ENCODE measurements at regions not wholly inside any gene's neighbourhood (a gene's known extent, or its start where the extent isn't known, plus 50 kb on each side); places are given as distances from the start of the nearest gene placed in this dataset.

DNA sequence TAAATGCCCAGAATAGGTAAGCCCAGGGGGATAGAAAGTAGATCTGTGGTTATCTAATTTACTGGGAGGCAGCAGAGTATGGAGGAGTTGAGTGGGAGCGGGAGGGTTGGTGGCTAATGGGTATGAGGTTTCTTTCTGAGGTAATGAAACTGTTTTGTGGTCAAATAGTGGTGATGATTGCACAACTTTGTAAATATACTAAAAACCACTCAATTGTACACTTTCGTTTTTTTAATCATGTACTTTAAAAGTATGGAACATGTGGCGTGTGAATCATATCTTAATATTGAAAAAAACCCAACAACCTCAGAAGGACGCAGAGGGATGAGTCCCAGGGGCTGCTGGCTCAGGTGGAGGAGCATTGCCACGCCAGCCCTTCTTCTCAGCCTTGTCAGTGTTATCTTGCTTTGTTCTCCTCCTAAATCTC, 118.1 kb downstream of the WDR11 start:
- 21% methylated on average over 5 of the region's 5 CpGs for WGBS (ENCODE audit: low lambda C conversion rate)

More for the DNA sequence above, 118.1 kb downstream of the WDR11 start:
- H3K79me2 ChIP-seq (ENCODE audit: insufficient read depth), result no peaks in the 10 kb centered on the region
- no peak overlapping the region for H3K9ac ChIP-seq
- no peak overlapping the region for H3K4me3 ChIP-seq (ENCODE audit: low read depth in 2 of 2, low read length in 1 of 2)
- H3K4me1 ChIP-seq (ENCODE audit: control insufficient read depth in 1 of 2, insufficient read depth in 2 of 2, low read depth in 1 of 2, low read length in 1 of 2), result no peaks in the 10 kb centered on the region
- no peaks in the 10 kb centered on the region for H3K27me3 ChIP-seq (ENCODE audit: insufficient read depth)
- no peak for TF ChIP-seq SMC3 (IDR thresholded peaks at IDR 0.05; ENCODE audit: low read depth, low read length)
- no peak for TF ChIP-seq JUND (IDR thresholded peaks at IDR 0.05)
- no peak for TF ChIP-seq POLR2AphosphoS5 (IDR thresholded peaks at IDR 0.05; ENCODE audit: low read depth, low read length)
- no peak for TF ChIP-seq YY1 (IDR thresholded peaks at IDR 0.05; ENCODE audit: low read depth)
- TF ChIP-seq, protein P1, sequence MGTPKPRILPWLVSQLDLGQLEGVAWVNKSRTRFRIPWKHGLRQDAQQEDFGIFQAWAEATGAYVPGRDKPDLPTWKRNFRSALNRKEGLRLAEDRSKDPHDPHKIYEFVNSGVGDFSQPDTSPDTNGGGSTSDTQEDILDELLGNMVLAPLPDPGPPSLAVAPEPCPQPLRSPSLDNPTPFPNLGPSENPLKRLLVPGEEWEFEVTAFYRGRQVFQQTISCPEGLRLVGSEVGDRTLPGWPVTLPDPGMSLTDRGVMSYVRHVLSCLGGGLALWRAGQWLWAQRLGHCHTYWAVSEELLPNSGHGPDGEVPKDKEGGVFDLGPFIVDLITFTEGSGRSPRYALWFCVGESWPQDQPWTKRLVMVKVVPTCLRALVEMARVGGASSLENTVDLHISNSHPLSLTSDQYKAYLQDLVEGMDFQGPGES (IDR thresholded peaks at IDR 0.05; ENCODE audit: low read depth, low read length), result no peak
- TF ChIP-seq NFIC (IDR thresholded peaks at IDR 0.05; ENCODE audit: borderline replicate concordance), result no peak
- no peak for TF ChIP-seq NRF1 (IDR thresholded peaks at IDR 0.05; ENCODE audit: low read depth, low read length)
- TF ChIP-seq, protein P2, sequence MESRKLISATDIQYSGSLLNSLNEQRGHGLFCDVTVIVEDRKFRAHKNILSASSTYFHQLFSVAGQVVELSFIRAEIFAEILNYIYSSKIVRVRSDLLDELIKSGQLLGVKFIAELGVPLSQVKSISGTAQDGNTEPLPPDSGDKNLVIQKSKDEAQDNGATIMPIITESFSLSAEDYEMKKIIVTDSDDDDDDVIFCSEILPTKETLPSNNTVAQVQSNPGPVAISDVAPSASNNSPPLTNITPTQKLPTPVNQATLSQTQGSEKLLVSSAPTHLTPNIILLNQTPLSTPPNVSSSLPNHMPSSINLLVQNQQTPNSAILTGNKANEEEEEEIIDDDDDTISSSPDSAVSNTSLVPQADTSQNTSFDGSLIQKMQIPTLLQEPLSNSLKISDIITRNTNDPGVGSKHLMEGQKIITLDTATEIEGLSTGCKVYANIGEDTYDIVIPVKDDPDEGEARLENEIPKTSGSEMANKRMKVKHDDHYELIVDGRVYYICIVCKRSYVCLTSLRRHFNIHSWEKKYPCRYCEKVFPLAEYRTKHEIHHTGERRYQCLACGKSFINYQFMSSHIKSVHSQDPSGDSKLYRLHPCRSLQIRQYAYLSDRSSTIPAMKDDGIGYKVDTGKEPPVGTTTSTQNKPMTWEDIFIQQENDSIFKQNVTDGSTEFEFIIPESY (IDR thresholded peaks at IDR 0.05; ENCODE audit: borderline replicate concordance, low read depth), result no peak
- TF ChIP-seq CHD2 (IDR thresholded peaks at IDR 0.05; ENCODE audit: low read length, partially characterized antibody), result no peak
- no peak for TF ChIP-seq RCOR1 (IDR thresholded peaks at IDR 0.05; ENCODE audit: low read length)
- TF ChIP-seq FOXM1 (IDR thresholded peaks at IDR 0.05; ENCODE audit: low read depth), result no peak
- TF ChIP-seq, protein P3, sequence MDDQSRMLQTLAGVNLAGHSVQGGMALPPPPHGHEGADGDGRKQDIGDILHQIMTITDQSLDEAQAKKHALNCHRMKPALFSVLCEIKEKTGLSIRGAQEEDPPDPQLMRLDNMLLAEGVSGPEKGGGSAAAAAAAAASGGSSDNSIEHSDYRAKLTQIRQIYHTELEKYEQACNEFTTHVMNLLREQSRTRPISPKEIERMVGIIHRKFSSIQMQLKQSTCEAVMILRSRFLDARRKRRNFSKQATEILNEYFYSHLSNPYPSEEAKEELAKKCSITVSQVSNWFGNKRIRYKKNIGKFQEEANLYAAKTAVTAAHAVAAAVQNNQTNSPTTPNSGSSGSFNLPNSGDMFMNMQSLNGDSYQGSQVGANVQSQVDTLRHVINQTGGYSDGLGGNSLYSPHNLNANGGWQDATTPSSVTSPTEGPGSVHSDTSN (IDR thresholded peaks at IDR 0.05), result no peak
- no peak for TF ChIP-seq RAD21 (IDR thresholded peaks at IDR 0.05; ENCODE audit: low read length)
- TF ChIP-seq, protein P4, sequence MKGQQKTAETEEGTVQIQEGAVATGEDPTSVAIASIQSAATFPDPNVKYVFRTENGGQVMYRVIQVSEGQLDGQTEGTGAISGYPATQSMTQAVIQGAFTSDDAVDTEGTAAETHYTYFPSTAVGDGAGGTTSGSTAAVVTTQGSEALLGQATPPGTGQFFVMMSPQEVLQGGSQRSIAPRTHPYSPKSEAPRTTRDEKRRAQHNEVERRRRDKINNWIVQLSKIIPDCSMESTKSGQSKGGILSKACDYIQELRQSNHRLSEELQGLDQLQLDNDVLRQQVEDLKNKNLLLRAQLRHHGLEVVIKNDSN (IDR thresholded peaks at IDR 0.05; ENCODE audit: borderline replicate concordance, low read depth), result no peak
- TF ChIP-seq, protein P5, sequence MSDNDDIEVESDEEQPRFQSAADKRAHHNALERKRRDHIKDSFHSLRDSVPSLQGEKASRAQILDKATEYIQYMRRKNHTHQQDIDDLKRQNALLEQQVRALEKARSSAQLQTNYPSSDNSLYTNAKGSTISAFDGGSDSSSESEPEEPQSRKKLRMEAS (IDR thresholded peaks at IDR 0.05; ENCODE audit: low read depth), result no peak
- no peak for TF ChIP-seq RFX5 (IDR thresholded peaks at IDR 0.05; ENCODE audit: low read length)
- TF ChIP-seq MEF2A (IDR thresholded peaks at IDR 0.05; ENCODE audit: borderline replicate concordance, low read depth), result no peak
- no peaks in the 10 kb centered on the region for H3F3A ChIP-seq (replicated peaks; ENCODE audit: insufficient read depth)
- DNase-seq, result no peak
- no peak overlapping the region for H3K4me2 ChIP-seq
- CTCF ChIA-PET, result interaction anchor here (1.8 kb wide), 1 partner anchor 13 kb away, joined by 7 read pairs; no protein-coding TSS in a partner anchor
- H3K36me3 ChIP-seq (replicated peaks in 1 of 2; ENCODE audit: control insufficient read depth in 1 of 2, insufficient read depth in 2 of 2, low read length in 1 of 2), result no peaks in the 10 kb centered on the region
- POLR2A ChIA-PET, result no interaction called here
- no peak overlapping the region for H2AFZ ChIP-seq (ENCODE audit: low read depth)
- no peaks in the 10 kb centered on the region for H4K20me1 ChIP-seq (ENCODE audit: insufficient read depth)
- H3K27ac ChIP-seq (ENCODE audit: low read depth in 2 of 2, low read length in 1 of 2), result no peak overlapping the region
- H3K9me2 ChIP-seq, result no peaks in the 10 kb centered on the region
- H3K9me3 ChIP-seq, result no peaks in the 10 kb centered on the region

Data from SK-N-SH (cell line).